ENCODE measurements at regions not wholly inside any gene's neighbourhood (a gene's known extent, or its start where the extent isn't known, plus 50 kb on each side); places are given as distances from the start of the nearest gene placed in this dataset.

DNA sequence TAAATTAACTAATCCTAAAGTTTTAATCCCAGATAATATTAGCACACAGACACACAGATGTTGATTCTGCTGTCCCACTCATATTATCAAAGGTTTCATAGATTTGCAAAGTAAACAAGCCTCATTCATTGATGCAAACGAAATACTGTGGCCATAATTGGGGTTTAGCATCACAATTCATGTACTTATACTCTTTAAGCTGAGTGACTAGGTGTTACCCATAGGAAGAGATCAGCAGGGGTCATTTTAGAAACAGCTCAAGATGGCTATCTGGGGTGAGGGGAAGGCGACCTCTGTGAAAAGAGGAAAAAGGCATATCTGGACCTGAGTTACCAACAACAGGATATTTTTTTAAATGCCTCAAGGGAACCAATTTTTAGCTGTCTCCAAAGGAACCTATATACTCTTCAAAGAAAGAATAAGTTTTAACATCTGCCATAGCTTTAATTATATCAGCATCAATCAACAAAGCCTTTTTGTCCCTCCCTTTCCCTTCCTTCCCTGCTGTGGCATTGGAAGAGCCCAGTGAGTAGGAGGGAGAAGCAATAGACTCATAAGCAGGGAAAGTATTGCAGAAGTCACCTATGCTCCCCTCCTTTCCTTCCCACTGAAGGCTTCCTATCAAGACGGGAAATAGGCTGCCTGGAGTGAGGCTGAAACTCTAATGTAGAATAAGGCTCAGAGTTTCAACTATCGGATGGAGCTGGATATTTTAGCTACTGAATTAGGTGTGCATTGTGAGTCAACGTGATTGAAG is 553.4 kb downstream of the ZIC1 start:
- CTCF ChIA-PET = interaction anchor here (0.6 to 0.8 kb wide), 2 partner anchors 16 to 53 kb away, joined by 3 read pairs; no protein-coding TSS in a partner anchor
- H3K4me3 Mint-ChIP-seq (ENCODE audit: unreplicated experiment) = no peak overlapping the region
- POLR2A ChIA-PET = no interaction called here
- TF ChIP-seq, protein P1, sequence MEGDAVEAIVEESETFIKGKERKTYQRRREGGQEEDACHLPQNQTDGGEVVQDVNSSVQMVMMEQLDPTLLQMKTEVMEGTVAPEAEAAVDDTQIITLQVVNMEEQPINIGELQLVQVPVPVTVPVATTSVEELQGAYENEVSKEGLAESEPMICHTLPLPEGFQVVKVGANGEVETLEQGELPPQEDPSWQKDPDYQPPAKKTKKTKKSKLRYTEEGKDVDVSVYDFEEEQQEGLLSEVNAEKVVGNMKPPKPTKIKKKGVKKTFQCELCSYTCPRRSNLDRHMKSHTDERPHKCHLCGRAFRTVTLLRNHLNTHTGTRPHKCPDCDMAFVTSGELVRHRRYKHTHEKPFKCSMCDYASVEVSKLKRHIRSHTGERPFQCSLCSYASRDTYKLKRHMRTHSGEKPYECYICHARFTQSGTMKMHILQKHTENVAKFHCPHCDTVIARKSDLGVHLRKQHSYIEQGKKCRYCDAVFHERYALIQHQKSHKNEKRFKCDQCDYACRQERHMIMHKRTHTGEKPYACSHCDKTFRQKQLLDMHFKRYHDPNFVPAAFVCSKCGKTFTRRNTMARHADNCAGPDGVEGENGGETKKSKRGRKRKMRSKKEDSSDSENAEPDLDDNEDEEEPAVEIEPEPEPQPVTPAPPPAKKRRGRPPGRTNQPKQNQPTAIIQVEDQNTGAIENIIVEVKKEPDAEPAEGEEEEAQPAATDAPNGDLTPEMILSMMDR (IDR thresholded peaks at IDR 0.05; ENCODE audit: unreplicated experiment) = no peak
- no peak overlapping the region for H3K27ac Mint-ChIP-seq (ENCODE audit: low read depth, unreplicated experiment)
- no peaks in the 10 kb centered on the region for H3K4me1 Mint-ChIP-seq (ENCODE audit: insufficient read depth, unreplicated experiment)
- H3K27me3 Mint-ChIP-seq (ENCODE audit: insufficient read depth, unreplicated experiment) = peaks cover 40% of the 10 kb centered on the region
- no TSS peak for BruUV-seq (replicated peaks)
- H3K9me3 Mint-ChIP-seq (ENCODE audit: unreplicated experiment) = no peaks in the 10 kb centered on the region
- H3K36me3 Mint-ChIP-seq (ENCODE audit: insufficient read depth, unreplicated experiment) = no peaks in the 10 kb centered on the region
- DNase-seq (ENCODE audit: unreplicated experiment) = no peak
- intact Hi-C loops (cut with micrococcal nuclease) = no loop called here

DNA sequence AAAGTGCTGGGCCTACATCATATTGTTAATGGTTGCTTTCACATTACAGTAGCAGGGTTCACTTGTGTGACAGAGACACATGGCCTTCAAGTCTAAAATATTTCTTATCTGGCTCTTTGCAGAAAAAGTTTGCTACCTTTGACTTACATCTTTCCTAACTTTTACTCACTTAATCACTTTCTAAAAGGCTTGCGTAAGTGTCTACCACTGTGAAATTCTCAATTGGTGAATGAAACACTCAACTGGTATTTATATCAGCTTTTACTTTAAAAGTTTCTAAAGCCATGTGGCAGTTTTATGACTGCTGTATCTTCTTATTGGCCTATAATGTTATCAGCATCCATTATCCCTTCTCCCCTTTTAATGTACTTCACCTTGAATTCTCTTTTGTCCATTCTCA is 554.5 kb downstream of the ZIC1 start:
- peak; percentile 2 for DNase-seq (ENCODE audit: unreplicated experiment)
- no peak overlapping the region for H3K4me3 Mint-ChIP-seq (ENCODE audit: unreplicated experiment)
- H3K4me1 Mint-ChIP-seq (ENCODE audit: insufficient read depth, unreplicated experiment) = no peaks in the 10 kb centered on the region
- intact Hi-C loops (cut with micrococcal nuclease) = no loop called here
- BruUV-seq (replicated peaks) = no TSS peak
- TF ChIP-seq, protein P1 (IDR thresholded peaks at IDR 0.05; ENCODE audit: unreplicated experiment) = no peak
- H3K9me3 Mint-ChIP-seq (ENCODE audit: unreplicated experiment) = no peaks in the 10 kb centered on the region
- H3K27ac Mint-ChIP-seq (ENCODE audit: low read depth, unreplicated experiment) = no peak overlapping the region
- H3K36me3 Mint-ChIP-seq (ENCODE audit: insufficient read depth, unreplicated experiment) = no peaks in the 10 kb centered on the region
- CTCF ChIA-PET = no interaction called here
- POLR2A ChIA-PET = no interaction called here
- H3K27me3 Mint-ChIP-seq (ENCODE audit: insufficient read depth, unreplicated experiment) = peaks cover 40% of the 10 kb centered on the region

- H3K36me3 Mint-ChIP-seq (ENCODE audit: insufficient read depth, unreplicated experiment) = peaks cover 6% of the 10 kb centered on the region
- H3K4me1 Mint-ChIP-seq (ENCODE audit: insufficient read depth, unreplicated experiment) = peaks cover 4% of the 10 kb centered on the region
- H3K27ac Mint-ChIP-seq (ENCODE audit: low read depth, unreplicated experiment) = no peak overlapping the region
- no peaks in the 10 kb centered on the region for H3K27me3 Mint-ChIP-seq (ENCODE audit: insufficient read depth, unreplicated experiment)
- intact Hi-C loops (cut with micrococcal nuclease) = no loop called here
- ChIA-PET POLR2A (interaction anchor here (0.6 kb wide), 1 partner anchor 597 kb away, joined by 3 read pairs; no protein-coding TSS in a partner anchor), CTCF (no interaction called here)
- no peak for DNase-seq (ENCODE audit: unreplicated experiment)
- no peak overlapping the region for H3K4me3 Mint-ChIP-seq (ENCODE audit: unreplicated experiment)
- peaks cover 11% of the 10 kb centered on the region for H3K9me3 Mint-ChIP-seq (ENCODE audit: unreplicated experiment)
- no TSS peak for BruUV-seq (replicated peaks)
- TF ChIP-seq, protein P1 (IDR thresholded peaks at IDR 0.05; ENCODE audit: unreplicated experiment) = no peak
Observed at GRCh38 chr3:147975165-147975564, 566.0 kb downstream of the ZIC1 start.

GRCh38 chr3:147977001-147977400 is 567.8 kb downstream of the ZIC1 start:
- TF ChIP-seq, protein P1 (IDR thresholded peaks at IDR 0.05; ENCODE audit: unreplicated experiment) = no peak
- H3K4me3 Mint-ChIP-seq (ENCODE audit: unreplicated experiment) = no peak overlapping the region
- DNase-seq (ENCODE audit: unreplicated experiment) = no peak
- no peak overlapping the region for H3K27ac Mint-ChIP-seq (ENCODE audit: low read depth, unreplicated experiment)
- no peaks in the 10 kb centered on the region for H3K27me3 Mint-ChIP-seq (ENCODE audit: insufficient read depth, unreplicated experiment)
- H3K4me1 Mint-ChIP-seq (ENCODE audit: insufficient read depth, unreplicated experiment) = no peaks in the 10 kb centered on the region
- no TSS peak for BruUV-seq (replicated peaks)
- no peaks in the 10 kb centered on the region for H3K36me3 Mint-ChIP-seq (ENCODE audit: insufficient read depth, unreplicated experiment)
- peaks cover 11% of the 10 kb centered on the region for H3K9me3 Mint-ChIP-seq (ENCODE audit: unreplicated experiment)
- CTCF ChIA-PET = interaction anchor here (0.8 kb wide), 1 partner anchor 185 kb away, joined by 3 read pairs; no protein-coding TSS in a partner anchor
- intact Hi-C loops (cut with micrococcal nuclease) = no loop called here
- POLR2A ChIA-PET = no interaction called here
